ENCODE measurements at regions not wholly inside any gene's neighbourhood (a gene's known extent, or its start where the extent isn't known, plus 50 kb on each side); places are given as distances from the start of the nearest gene placed in this dataset.

- TF ChIP-seq ZMIZ1 (IDR thresholded peaks at IDR 0.05; ENCODE audit: low read depth in 2 of 2, low read length in 2 of 2) (no peak), POLR2A (conservative IDR thresholded peaks at IDR 0.05) (no peak), EP300 (IDR thresholded peaks at IDR 0.05; ENCODE audit: low read length) (no peak), SMC3 (conservative IDR thresholded peaks at IDR 0.05; ENCODE audit: insufficient read depth, low read depth, low read length) (no peak), JUND (IDR thresholded peaks at IDR 0.05; ENCODE audit: borderline replicate concordance, low read depth, low read length) (no peak), JUND (tag; IDR thresholded peaks at IDR 0.05; ENCODE audit: borderline replicate concordance, low read depth, low read length) (no peak), ZNF644 (tag; IDR thresholded peaks at IDR 0.05; ENCODE audit: low read depth) (no peak), CTCF (IDR thresholded peaks at IDR 0.05 in 2 of 3, conservative IDR thresholded peaks at IDR 0.05 in 1 of 3; ENCODE audit: insufficient read depth in 2 of 3, low read depth in 1 of 3, low read length in 3 of 3) (no peak), HOMEZ (CRISPR knock-in tag; IDR thresholded peaks at IDR 0.05) (no peak), MAX (CRISPR knock-in tag; IDR thresholded peaks at IDR 0.05) (no peak), CREB1 (IDR thresholded peaks at IDR 0.05) (no peak), CREB1 (CRISPR knock-in tag; IDR thresholded peaks at IDR 0.05) (no peak)
Observed at GRCh38 chr3:113051787-113052186, 61.0 kb downstream of the GTPBP8 start.

All from K562 (cell line).